Skeletal muscle tissue (tissue), 3 donors: ENCODE measurements at regions not wholly inside any gene's neighbourhood (a gene's known extent, or its start where the extent isn't known, plus 50 kb on each side); places are given as distances from the start of the nearest gene placed in this dataset.

Experiments used
- H3K27ac ChIP-seq: one replicate; pipeline ENCODE4 v1.7.0; 2013; ENCODE audit warnings: mild to moderate bottlenecking, low read depth, low read length, inconsistent platforms
- H3K27me3 ChIP-seq, 3 donors: one replicate each; pipeline ENCODE4 v1.7.0; 2013; ENCODE audit warnings: low read length in 3 of 3; ENCODE audit not compliant: control insufficient read depth in 3 of 3, insufficient read depth in 3 of 3
- H3K36me3 ChIP-seq, 3 donors: one replicate each; pipeline ENCODE4 v1.7.0; 2013; ENCODE audit warnings: low read length in 3 of 3; ENCODE audit not compliant: control insufficient read depth in 3 of 3, insufficient read depth in 3 of 3
- H3K4me1 ChIP-seq, 3 donors: one replicate each; pipeline ENCODE4 v1.7.0; 2013; ENCODE audit warnings: low read length in 3 of 3, mild to moderate bottlenecking in 3 of 3; ENCODE audit not compliant: control insufficient read depth in 3 of 3, insufficient read depth in 3 of 3
- H3K4me3 ChIP-seq, 3 donors: one replicate each; pipeline ENCODE4 v1.7.0; 2013; ENCODE audit warnings: low read length in 3 of 3
- H3K9ac ChIP-seq, 3 donors: one replicate each; pipeline ENCODE4 v1.7.0; 2013; ENCODE audit warnings: low read length in 3 of 3, mild to moderate bottlenecking in 3 of 3, moderate library complexity in 2 of 3, low read depth in 1 of 3
- H3K9me3 ChIP-seq, 3 donors: one replicate each; pipeline ENCODE4 v1.7.0; 2013; ENCODE audit warnings: low read length in 3 of 3; ENCODE audit not compliant: control insufficient read depth in 3 of 3
- donor health status: Osteomylitis.

- Histone ChIP-seq H3K9me3 (no peaks in the 10 kb centered on the region), H3K4me1 (no peaks in the 10 kb centered on the region), H3K36me3 (no peaks in the 10 kb centered on the region), H3K9ac (no peak overlapping the region), H3K27ac (no peak overlapping the region), H3K4me3 (no peak overlapping the region), H3K27me3 (peaks cover 0 to 3% (median 0%) of the 10 kb centered on the region in 3 donors)
Observed at GRCh38 chr2:16253291-16253690, 312.9 kb downstream of the MYCN start.

- Histone ChIP-seq H3K27me3 (peaks cover 0 to 3% (median 0%) of the 10 kb centered on the region in 3 donors), H3K4me3 (no peak overlapping the region), H3K4me1 (no peaks in the 10 kb centered on the region), H3K9me3 (no peaks in the 10 kb centered on the region), H3K9ac (no peak overlapping the region), H3K27ac (no peak overlapping the region), H3K36me3 (no peaks in the 10 kb centered on the region)
Observed at GRCh38 chr2:16252891-16253290, 312.5 kb downstream of the MYCN start.

- Histone ChIP-seq H3K4me3 (no peak overlapping the region), H3K27ac (no peak overlapping the region), H3K27me3 (peaks cover 0 to 3% (median 0%) of the 10 kb centered on the region in 3 donors)
Observed at GRCh38 chr2:16252251-16252650, 311.9 kb downstream of the MYCN start.

GRCh38 chr2:16251511-16252225, 311.3 kb downstream of the MYCN start:
- H3K4me1 ChIP-seq: peaks cover 0 to 10% (median 4%) of the 10 kb centered on the region in 3 donors
- H3K27me3 ChIP-seq: peaks cover 0 to 3% (median 0%) of the 10 kb centered on the region in 3 donors
- H3K4me3 ChIP-seq: no peak overlapping the region
- H3K9me3 ChIP-seq: no peaks in the 10 kb centered on the region
- no peaks in the 10 kb centered on the region for H3K36me3 ChIP-seq
- no peak overlapping the region for H3K9ac ChIP-seq
- no peak overlapping the region for H3K27ac ChIP-seq

More at GRCh38 chr2:16252251-16252650, 311.9 kb downstream of the MYCN start:
- no peaks in the 10 kb centered on the region for H3K9me3 ChIP-seq
- peaks cover 0 to 5% (median 0%) of the 10 kb centered on the region in 3 donors for H3K4me1 ChIP-seq
- no peaks in the 10 kb centered on the region for H3K36me3 ChIP-seq
- H3K9ac ChIP-seq: no peak overlapping the region

GRCh38 chr2:16250886-16251285, 310.5 kb downstream of the MYCN start:
- Histone ChIP-seq H3K9ac (no peak overlapping the region), H3K36me3 (no peaks in the 10 kb centered on the region), H3K4me1 (peaks cover 0 to 10% (median 4%) of the 10 kb centered on the region in 3 donors), H3K27ac (no peak overlapping the region), H3K9me3 (no peaks in the 10 kb centered on the region), H3K27me3 (peaks cover 0 to 3% (median 0%) of the 10 kb centered on the region in 3 donors), H3K4me3 (no peak overlapping the region)

GRCh38 chr2:16250466-16250865, 310.1 kb downstream of the MYCN start:
- Histone ChIP-seq H3K36me3 (no peaks in the 10 kb centered on the region), H3K9me3 (no peaks in the 10 kb centered on the region), H3K4me1 (peaks cover 0 to 10% (median 4%) of the 10 kb centered on the region in 3 donors), H3K27ac (no peak overlapping the region), H3K4me3 (no peak overlapping the region), H3K27me3 (peaks cover 0 to 3% (median 0%) of the 10 kb centered on the region in 3 donors), H3K9ac (no peak overlapping the region)

GRCh38 chr2:16250056-16250425, 309.7 kb downstream of the MYCN start:
- no peak overlapping the region for H3K27ac ChIP-seq
- H3K36me3 ChIP-seq: no peaks in the 10 kb centered on the region
- peaks cover 0 to 3% (median 0%) of the 10 kb centered on the region in 3 donors for H3K27me3 ChIP-seq
- H3K9ac ChIP-seq: no peak overlapping the region
- H3K4me3 ChIP-seq: no peak overlapping the region
- H3K4me1 ChIP-seq: peaks cover 0 to 10% (median 4%) of the 10 kb centered on the region in 3 donors
- no peaks in the 10 kb centered on the region for H3K9me3 ChIP-seq

GRCh38 chr2:16249246-16250055, 309.1 kb downstream of the MYCN start:
- no peak overlapping the region for H3K27ac ChIP-seq
- H3K9ac ChIP-seq: no peak overlapping the region
- H3K9me3 ChIP-seq: no peaks in the 10 kb centered on the region
- H3K4me1 ChIP-seq: peaks cover 0 to 10% (median 4%) of the 10 kb centered on the region in 3 donors
- no peak overlapping the region for H3K4me3 ChIP-seq
- no peaks in the 10 kb centered on the region for H3K36me3 ChIP-seq
- H3K27me3 ChIP-seq: peaks cover 0 to 3% (median 0%) of the 10 kb centered on the region in 3 donors

GRCh38 chr2:16248571-16249105, 308.3 kb downstream of the MYCN start:
- Histone ChIP-seq H3K27me3 (peaks cover 0 to 3% (median 0%) of the 10 kb centered on the region in 3 donors), H3K9me3 (no peaks in the 10 kb centered on the region), H3K4me3 (no peak overlapping the region), H3K36me3 (no peaks in the 10 kb centered on the region), H3K4me1 (peaks cover 0 to 10% (median 4%) of the 10 kb centered on the region in 3 donors), H3K9ac (no peak overlapping the region), H3K27ac (no peak overlapping the region)
